ENCODE measurements at regions not wholly inside any gene's neighbourhood (a gene's known extent, or its start where the extent isn't known, plus 50 kb on each side); places are given as distances from the start of the nearest gene placed in this dataset.
A peak's percentile ranks its signal among the peaks of the same experiment; 100 is the strongest.

DNA sequence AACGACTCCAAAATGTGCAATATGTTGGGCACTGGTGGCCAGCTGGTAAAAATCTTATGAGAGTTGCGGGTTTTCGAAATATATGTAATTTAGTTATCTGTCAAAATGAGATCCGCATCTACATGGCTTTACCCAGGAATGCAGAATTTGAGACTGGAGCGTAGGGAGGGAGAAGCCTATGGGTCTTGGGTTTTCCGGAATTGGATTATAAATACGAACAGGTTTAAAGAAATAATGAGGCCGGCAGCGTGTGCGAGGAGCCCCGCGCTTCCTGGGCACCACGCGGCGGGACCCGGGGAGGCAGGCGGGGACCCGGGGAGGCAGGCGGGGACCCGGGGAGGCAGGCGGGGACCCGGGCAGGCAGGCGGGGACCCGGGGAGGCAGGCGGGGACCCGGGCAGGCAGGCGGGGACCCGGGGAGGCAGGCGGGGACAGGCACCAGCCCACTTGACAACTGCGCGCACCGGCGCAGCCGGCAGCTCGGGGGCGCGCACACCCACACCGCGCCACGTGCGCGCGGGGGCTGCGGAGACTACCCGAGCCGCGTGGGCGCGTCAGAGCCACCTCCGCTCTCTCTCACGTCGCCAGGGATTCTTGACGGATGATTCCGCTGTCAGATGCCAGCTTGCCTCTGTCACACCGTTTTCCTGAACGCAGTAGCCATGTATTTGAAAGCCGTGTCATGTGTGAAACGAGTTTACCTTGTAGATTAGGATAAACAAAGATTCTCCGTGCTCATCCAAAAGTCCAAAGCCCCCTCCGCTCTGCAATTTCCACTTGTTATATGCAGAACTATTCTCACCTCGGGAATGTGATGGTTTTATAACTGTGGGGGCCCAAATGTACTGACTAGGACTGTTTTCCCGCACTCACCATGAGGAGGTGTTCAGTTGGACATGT is 54.3 kb upstream of the HNRNPU start:
- peak overlapping the region; percentile 91 for H2AFZ ChIP-seq

DNA sequence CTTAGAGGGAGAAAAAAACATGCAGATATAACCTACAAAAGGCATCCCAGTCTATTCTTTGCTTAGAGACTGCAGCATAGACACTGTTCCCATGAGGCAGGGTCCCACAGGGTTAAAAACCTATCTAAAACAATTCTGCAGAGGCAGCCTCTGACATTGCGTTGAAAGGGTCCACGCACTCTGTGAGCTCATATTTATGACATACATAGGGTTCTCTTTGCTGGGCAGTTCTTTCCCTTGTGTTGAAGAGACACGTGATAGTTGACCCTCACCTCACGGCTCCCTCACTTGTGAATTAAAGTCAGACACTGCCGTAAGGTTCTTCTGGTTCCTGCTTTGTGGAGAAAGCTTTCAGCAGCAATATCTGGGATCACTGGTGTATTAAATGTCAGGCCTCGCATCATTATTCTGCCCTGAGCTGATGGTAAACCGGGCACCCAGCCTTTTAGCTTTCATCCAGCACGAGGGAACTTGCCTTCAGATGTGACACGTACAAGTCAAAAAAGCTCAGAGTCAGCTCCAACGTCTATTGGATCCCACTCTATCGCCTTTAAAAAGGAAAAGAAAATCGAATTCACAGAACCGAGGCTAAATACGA is 52.8 kb upstream of the HNRNPU start:
- Histone ChIP-seq H3K27me3 (peaks cover 5% of the 10 kb centered on the region), H4K20me1 (ENCODE audit: insufficient read depth, poor library complexity, severe bottlenecking) (no peaks in the 10 kb centered on the region), H3K27ac (no peak overlapping the region), H3K9me3 (ENCODE audit: low read depth) (no peaks in the 10 kb centered on the region), H3K4me3 (no peak overlapping the region), H3K9me2 (replicated peaks; ENCODE audit: insufficient read depth) (no peaks in the 10 kb centered on the region), H3K79me2 (no peaks in the 10 kb centered on the region), H3K36me3 (replicated peaks; ENCODE audit: insufficient read depth, low read depth) (no peaks in the 10 kb centered on the region), H2AFZ (no peak overlapping the region), H3K4me2 (no peak overlapping the region), H3K4me1 (ENCODE audit: insufficient read depth) (no peaks in the 10 kb centered on the region)
- TF ChIP-seq EZH2phosphoT487 (IDR thresholded peaks at IDR 0.05; ENCODE audit: low read depth, severe bottlenecking, unreplicated experiment): no peak
- TF ChIP-seq EZH2 (IDR thresholded peaks at IDR 0.05; ENCODE audit: borderline replicate concordance): no peak
- TF ChIP-seq, protein P1, sequence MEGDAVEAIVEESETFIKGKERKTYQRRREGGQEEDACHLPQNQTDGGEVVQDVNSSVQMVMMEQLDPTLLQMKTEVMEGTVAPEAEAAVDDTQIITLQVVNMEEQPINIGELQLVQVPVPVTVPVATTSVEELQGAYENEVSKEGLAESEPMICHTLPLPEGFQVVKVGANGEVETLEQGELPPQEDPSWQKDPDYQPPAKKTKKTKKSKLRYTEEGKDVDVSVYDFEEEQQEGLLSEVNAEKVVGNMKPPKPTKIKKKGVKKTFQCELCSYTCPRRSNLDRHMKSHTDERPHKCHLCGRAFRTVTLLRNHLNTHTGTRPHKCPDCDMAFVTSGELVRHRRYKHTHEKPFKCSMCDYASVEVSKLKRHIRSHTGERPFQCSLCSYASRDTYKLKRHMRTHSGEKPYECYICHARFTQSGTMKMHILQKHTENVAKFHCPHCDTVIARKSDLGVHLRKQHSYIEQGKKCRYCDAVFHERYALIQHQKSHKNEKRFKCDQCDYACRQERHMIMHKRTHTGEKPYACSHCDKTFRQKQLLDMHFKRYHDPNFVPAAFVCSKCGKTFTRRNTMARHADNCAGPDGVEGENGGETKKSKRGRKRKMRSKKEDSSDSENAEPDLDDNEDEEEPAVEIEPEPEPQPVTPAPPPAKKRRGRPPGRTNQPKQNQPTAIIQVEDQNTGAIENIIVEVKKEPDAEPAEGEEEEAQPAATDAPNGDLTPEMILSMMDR (IDR thresholded peaks at IDR 0.05; ENCODE audit: poor library complexity): no peak
- 88% methylated on average over 14 of the region's 14 CpGs for WGBS (ENCODE audit: low lambda C conversion rate, missing lambda C conversion rate)
- DNase-seq (ENCODE audit: low spot score): no peak

More for the DNA sequence above, 54.3 kb upstream of the HNRNPU start:
- DNase-seq (ENCODE audit: low spot score): peak; percentile 62
- Histone ChIP-seq H3K27ac (no peak overlapping the region), H3K4me3 (peak overlapping the region; percentile 77), H4K20me1 (ENCODE audit: insufficient read depth, poor library complexity, severe bottlenecking) (no peaks in the 10 kb centered on the region), H3K36me3 (replicated peaks; ENCODE audit: insufficient read depth, low read depth) (no peaks in the 10 kb centered on the region), H3K9me3 (ENCODE audit: low read depth) (no peaks in the 10 kb centered on the region), H3K79me2 (no peaks in the 10 kb centered on the region), H3K27me3 (peaks cover 5% of the 10 kb centered on the region), H3K9me2 (replicated peaks; ENCODE audit: insufficient read depth) (no peaks in the 10 kb centered on the region), H3K4me1 (ENCODE audit: insufficient read depth) (no peaks in the 10 kb centered on the region), H3K4me2 (peak overlapping the region; percentile 95)
- WGBS (ENCODE audit: low lambda C conversion rate, missing lambda C conversion rate): 10% methylated on average over 41 of the region's 62 CpGs
- TF ChIP-seq EZH2phosphoT487 (IDR thresholded peaks at IDR 0.05; ENCODE audit: low read depth, severe bottlenecking, unreplicated experiment) (no peak), EZH2 (IDR thresholded peaks at IDR 0.05; ENCODE audit: borderline replicate concordance) (no peak)
- TF ChIP-seq, protein P1 (IDR thresholded peaks at IDR 0.05; ENCODE audit: poor library complexity): no peak

DNA sequence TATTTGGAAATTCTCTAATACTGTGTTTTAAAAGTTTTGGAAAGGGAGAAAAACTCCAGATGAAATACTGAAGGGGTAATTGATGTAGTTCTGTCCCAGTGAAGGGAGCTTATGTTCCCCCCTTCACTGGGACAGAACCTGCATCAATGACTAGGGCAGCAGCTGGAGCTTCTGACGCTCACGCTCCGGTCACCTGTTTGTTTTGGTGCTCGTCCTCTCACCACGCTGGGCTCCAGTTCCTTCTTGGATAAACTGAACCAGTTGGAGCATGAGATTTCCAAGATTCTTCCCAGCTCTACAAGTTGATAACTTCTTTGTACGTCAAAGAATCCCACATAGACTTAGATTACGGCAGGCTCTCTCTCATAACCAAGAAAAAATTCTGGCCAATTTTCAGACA is 51.4 kb upstream of the HNRNPU start:
- no peak overlapping the region for H3K4me3 ChIP-seq
- no peaks in the 10 kb centered on the region for H3K9me2 ChIP-seq (replicated peaks; ENCODE audit: insufficient read depth)
- H3K79me2 ChIP-seq: no peaks in the 10 kb centered on the region
- no peak overlapping the region for H3K27ac ChIP-seq
- H3K36me3 ChIP-seq (replicated peaks; ENCODE audit: insufficient read depth, low read depth): no peaks in the 10 kb centered on the region
- no peaks in the 10 kb centered on the region for H4K20me1 ChIP-seq (ENCODE audit: insufficient read depth, poor library complexity, severe bottlenecking)
- H2AFZ ChIP-seq: no peak overlapping the region
- no peaks in the 10 kb centered on the region for H3K4me1 ChIP-seq (ENCODE audit: insufficient read depth)
- no peak for DNase-seq (ENCODE audit: low spot score)
- peaks cover 5% of the 10 kb centered on the region for H3K27me3 ChIP-seq
- 89% methylated on average over 7 of the region's 7 CpGs for WGBS (ENCODE audit: low lambda C conversion rate, missing lambda C conversion rate)
- no peak for TF ChIP-seq EZH2 (IDR thresholded peaks at IDR 0.05; ENCODE audit: borderline replicate concordance)
- H3K4me2 ChIP-seq: no peak overlapping the region
- no peaks in the 10 kb centered on the region for H3K9me3 ChIP-seq (ENCODE audit: low read depth)

DNA sequence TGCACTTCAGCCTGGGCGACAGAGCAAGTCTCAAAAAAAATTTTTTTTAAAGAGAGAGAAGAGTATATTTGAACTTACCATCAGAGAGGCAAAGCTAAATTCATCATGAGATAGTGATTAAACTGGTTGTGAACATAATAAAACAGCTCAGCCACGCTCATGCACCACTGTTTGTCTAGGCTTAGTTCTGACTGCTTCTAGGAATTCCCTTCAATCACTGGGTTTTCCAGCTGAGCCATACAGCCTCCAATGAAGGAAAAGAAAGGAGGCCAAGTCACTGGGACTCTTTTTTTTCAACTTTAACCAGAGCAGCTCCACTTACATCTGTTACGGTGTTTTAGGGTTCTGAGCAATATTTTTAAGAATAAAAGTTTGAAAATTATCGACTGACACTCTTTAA is 50.4 kb upstream of the HNRNPU start:
- H3K27ac ChIP-seq: no peak overlapping the region
- H3K4me1 ChIP-seq (ENCODE audit: insufficient read depth): no peaks in the 10 kb centered on the region
- no peak overlapping the region for H3K4me3 ChIP-seq
- no peak for DNase-seq (ENCODE audit: low spot score)
- 91% methylated on average over 4 of the region's 4 CpGs for WGBS (ENCODE audit: low lambda C conversion rate, missing lambda C conversion rate)
- H2AFZ ChIP-seq: no peak overlapping the region
- TF ChIP-seq EZH2phosphoT487 (IDR thresholded peaks at IDR 0.05; ENCODE audit: low read depth, severe bottlenecking, unreplicated experiment) (no peak), EZH2 (IDR thresholded peaks at IDR 0.05; ENCODE audit: borderline replicate concordance) (no peak)
- TF ChIP-seq, protein P1 (IDR thresholded peaks at IDR 0.05; ENCODE audit: poor library complexity): no peak
- H3K27me3 ChIP-seq: peaks cover 5% of the 10 kb centered on the region
- H3K4me2 ChIP-seq: no peak overlapping the region
- no peaks in the 10 kb centered on the region for H3K36me3 ChIP-seq (replicated peaks; ENCODE audit: insufficient read depth, low read depth)
- no peaks in the 10 kb centered on the region for H3K79me2 ChIP-seq
- no peaks in the 10 kb centered on the region for H4K20me1 ChIP-seq (ENCODE audit: insufficient read depth, poor library complexity, severe bottlenecking)
- no peaks in the 10 kb centered on the region for H3K9me2 ChIP-seq (replicated peaks; ENCODE audit: insufficient read depth)
- no peaks in the 10 kb centered on the region for H3K9me3 ChIP-seq (ENCODE audit: low read depth)

Measured in hepatocyte (in vitro differentiated cells).